ENCODE measurements at regions not wholly inside any gene's neighbourhood (a gene's known extent, or its start where the extent isn't known, plus 50 kb on each side); places are given as distances from the start of the nearest gene placed in this dataset.

- TF ChIP-seq, protein P1, sequence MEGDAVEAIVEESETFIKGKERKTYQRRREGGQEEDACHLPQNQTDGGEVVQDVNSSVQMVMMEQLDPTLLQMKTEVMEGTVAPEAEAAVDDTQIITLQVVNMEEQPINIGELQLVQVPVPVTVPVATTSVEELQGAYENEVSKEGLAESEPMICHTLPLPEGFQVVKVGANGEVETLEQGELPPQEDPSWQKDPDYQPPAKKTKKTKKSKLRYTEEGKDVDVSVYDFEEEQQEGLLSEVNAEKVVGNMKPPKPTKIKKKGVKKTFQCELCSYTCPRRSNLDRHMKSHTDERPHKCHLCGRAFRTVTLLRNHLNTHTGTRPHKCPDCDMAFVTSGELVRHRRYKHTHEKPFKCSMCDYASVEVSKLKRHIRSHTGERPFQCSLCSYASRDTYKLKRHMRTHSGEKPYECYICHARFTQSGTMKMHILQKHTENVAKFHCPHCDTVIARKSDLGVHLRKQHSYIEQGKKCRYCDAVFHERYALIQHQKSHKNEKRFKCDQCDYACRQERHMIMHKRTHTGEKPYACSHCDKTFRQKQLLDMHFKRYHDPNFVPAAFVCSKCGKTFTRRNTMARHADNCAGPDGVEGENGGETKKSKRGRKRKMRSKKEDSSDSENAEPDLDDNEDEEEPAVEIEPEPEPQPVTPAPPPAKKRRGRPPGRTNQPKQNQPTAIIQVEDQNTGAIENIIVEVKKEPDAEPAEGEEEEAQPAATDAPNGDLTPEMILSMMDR (IDR thresholded peaks at IDR 0.05): no peak
- TF ChIP-seq POLR2A (IDR thresholded peaks at IDR 0.05): no peak
Measured at GRCh38 chr15:96108405-96108804, 222.1 kb upstream of the NR2F2 start.

Data from uterus (tissue), 2 donors.